Mesenchymal stem cell (in vitro differentiated cells and primary cell): ENCODE measurements at regions not wholly inside any gene's neighbourhood (a gene's known extent, or its start where the extent isn't known, plus 50 kb on each side); places are given as distances from the start of the nearest gene placed in this dataset.

ENCODE experiments used
- DNase-seq: peaks from one replicate; pipeline ENCODE4 v3.0.0-alpha.2; 2013
- H2AFZ ChIP-seq: one replicate; pipeline ENCODE4 v1.6.1; 2013; ENCODE audit warnings: low read depth, mild to moderate bottlenecking, control low read depth, inconsistent platforms, low read length, moderate library complexity
- H2AK5ac ChIP-seq: 2 replicates; pipeline ENCODE4 v1.6.1; 2013; ENCODE audit warnings: low read length, moderate library complexity, mild to moderate bottlenecking, inconsistent platforms; ENCODE audit not compliant: severe bottlenecking
- H2BK120ac ChIP-seq: one replicate; pipeline ENCODE4 v1.6.1; 2013; ENCODE audit warnings: low read depth, mild to moderate bottlenecking, inconsistent platforms, low read length, moderate library complexity
- H2BK12ac ChIP-seq, 2 experiments: one replicate each; pipeline ENCODE4 v1.6.1; 2013; ENCODE audit warnings: inconsistent platforms in 2 of 2, low read length in 2 of 2, mild to moderate bottlenecking in 2 of 2, moderate library complexity in 2 of 2, control low read depth in 1 of 2
- H2BK15ac ChIP-seq: one replicate; pipeline ENCODE4 v1.6.1; 2013; ENCODE audit warnings: mild to moderate bottlenecking, low read depth, inconsistent platforms; ENCODE audit not compliant: poor library complexity, severe bottlenecking
- H2BK5ac ChIP-seq: 2 replicates; pipeline ENCODE4 v1.6.1; 2013; ENCODE audit warnings: low read depth, mild to moderate bottlenecking, low read length, control low read depth, inconsistent platforms; ENCODE audit not compliant: poor library complexity, severe bottlenecking
- H3K14ac ChIP-seq, 2 experiments: one replicate each; pipeline ENCODE4 v1.6.1; 2013; ENCODE audit warnings: inconsistent platforms in 2 of 2, low read length in 2 of 2, control low read depth in 1 of 2, mild to moderate bottlenecking in 1 of 2, moderate library complexity in 1 of 2
- H3K18ac ChIP-seq, 2 experiments: one replicate each; pipeline ENCODE4 v1.6.1; 2013; ENCODE audit warnings: inconsistent platforms in 2 of 2, low read length in 2 of 2, control low read depth in 1 of 2, low read depth in 1 of 2, mild to moderate bottlenecking in 1 of 2
- H3K23ac ChIP-seq, 2 experiments: one replicate each; pipeline ENCODE4 v1.6.1; 2013; ENCODE audit warnings: inconsistent platforms in 2 of 2, low read length in 2 of 2, mild to moderate bottlenecking in 2 of 2, moderate library complexity in 2 of 2, control low read depth in 1 of 2
- H3K27ac ChIP-seq: 2 replicates; pipeline ENCODE4 v1.5.1; 2013; ENCODE audit warnings: mild to moderate bottlenecking, moderate library complexity, low read length, control low read depth, inconsistent platforms; ENCODE audit not compliant: poor library complexity, severe bottlenecking
- H3K27me3 ChIP-seq, 2 experiments: 2 replicates each; pipeline versions ENCODE4 v1.6.1 to v1.7.0; 2013; ENCODE audit warnings: low read length in 2 of 2, mild to moderate bottlenecking in 2 of 2, moderate library complexity in 2 of 2, control low read depth in 1 of 2, inconsistent platforms in 1 of 2; ENCODE audit not compliant: control insufficient read depth in 1 of 2, insufficient read depth in 1 of 2
- H3K36me3 ChIP-seq, 2 experiments: 2 replicates each; pipeline versions ENCODE4 v1.6.1 to v1.7.0; 2013; ENCODE audit warnings: low read length in 2 of 2, control low read depth in 1 of 2, inconsistent platforms in 1 of 2, low read depth in 1 of 2, mild to moderate bottlenecking in 1 of 2; ENCODE audit not compliant: insufficient read depth in 2 of 2, control insufficient read depth in 1 of 2
- H3K4ac ChIP-seq, 2 experiments: one replicate each; pipeline ENCODE4 v1.6.1; 2013; ENCODE audit warnings: inconsistent platforms in 2 of 2, low read length in 2 of 2, mild to moderate bottlenecking in 2 of 2, moderate library complexity in 2 of 2, control low read depth in 1 of 2, low read depth in 1 of 2
- H3K4me1 ChIP-seq: 2 replicates; pipeline ENCODE4 v1.6.1; 2013; ENCODE audit warnings: low read depth, low read length, control low read depth; ENCODE audit not compliant: control insufficient read depth, insufficient read depth
- H3K4me2 ChIP-seq: 2 replicates; pipeline ENCODE4 v1.6.1; 2013; ENCODE audit warnings: low read length, mild to moderate bottlenecking, inconsistent platforms; ENCODE audit not compliant: poor library complexity, severe bottlenecking
- H3K4me3 ChIP-seq, 2 experiments: 2 replicates each; pipeline versions ENCODE4 v1.5.1 to v1.7.0; 2013; ENCODE audit warnings: low read length in 2 of 2, mild to moderate bottlenecking in 2 of 2, control low read depth in 1 of 2, low read depth in 1 of 2; ENCODE audit not compliant: insufficient read depth in 1 of 2
- H3K79me1 ChIP-seq: replicated peaks from 2 replicates; pipeline ENCODE4 v1.6.1; 2013; ENCODE audit warnings: mild to moderate bottlenecking, control low read depth, low read length, inconsistent platforms; ENCODE audit not compliant: poor library complexity, severe bottlenecking
- H3K9ac ChIP-seq: 2 replicates; pipeline ENCODE4 v1.7.0; 2013; ENCODE audit warnings: mild to moderate bottlenecking, low read length, moderate library complexity
- H3K9me3 ChIP-seq: 2 replicates; pipeline ENCODE4 v1.7.0; 2013; ENCODE audit warnings: mild to moderate bottlenecking, low read length; ENCODE audit not compliant: control insufficient read depth
- H4K8ac ChIP-seq: one replicate; pipeline ENCODE4 v1.6.1; 2013; ENCODE audit warnings: inconsistent platforms, mild to moderate bottlenecking, low read length, moderate library complexity
- H4K91ac ChIP-seq: one replicate; pipeline ENCODE4 v1.6.1; 2013; ENCODE audit warnings: mild to moderate bottlenecking, low read length, inconsistent platforms
- WGBS: methylation state at CpG from one replicate; pipeline ENCODE4 v1.1.7; 2013; ENCODE audit warnings: mixed read lengths; 5-methylcytosine and 5-hydroxymethylcytosine counted together

GRCh38 chr10:44011603-44011981 lies 362.9 kb upstream of the ZNF32 start:
- H2BK12ac ChIP-seq, result no peak overlapping the region
- no peaks in the 10 kb centered on the region for H3K36me3 ChIP-seq
- H2AK5ac ChIP-seq, result no peak overlapping the region
- H3K4me3 ChIP-seq, result no peak overlapping the region
- no peak overlapping the region for H2BK15ac ChIP-seq
- H3K23ac ChIP-seq, result no peak overlapping the region
- no peak overlapping the region for H4K91ac ChIP-seq
- H3K27ac ChIP-seq, result no peak overlapping the region
- no peak overlapping the region for H4K8ac ChIP-seq
- 96% methylated on average over 5 of the region's 5 CpGs for WGBS
- no peak overlapping the region for H2BK120ac ChIP-seq
- no peak for DNase-seq
- H3K14ac ChIP-seq, result no peak overlapping the region
- H3K4ac ChIP-seq, result no peak overlapping the region
- peaks cover 13 to 25% of the 10 kb centered on the region in 2 experiments for H3K27me3 ChIP-seq
- peaks cover 4% of the 10 kb centered on the region for H3K4me1 ChIP-seq
- no peaks in the 10 kb centered on the region for H3K79me1 ChIP-seq
- no peak overlapping the region for H2AFZ ChIP-seq
- no peaks in the 10 kb centered on the region for H3K9me3 ChIP-seq
- H3K9ac ChIP-seq, result no peak overlapping the region
- H3K4me2 ChIP-seq, result no peak overlapping the region
- H3K18ac ChIP-seq, result no peak overlapping the region
- H2BK5ac ChIP-seq, result no peak overlapping the region

- WGBS, result 33% methylated on average over 2 of the region's 2 CpGs
- Histone ChIP-seq H2AK5ac (no peak overlapping the region), H3K4ac (no peak overlapping the region)
Measured at GRCh38 chr10:44010873-44011602, 362.4 kb upstream of the ZNF32 start.

GRCh38 chr10:44009891-44010632 lies 361.4 kb upstream of the ZNF32 start:
- Histone ChIP-seq H2BK120ac (no peak overlapping the region), H3K9me3 (no peaks in the 10 kb centered on the region), H3K79me1 (no peaks in the 10 kb centered on the region), H3K36me3 (no peaks in the 10 kb centered on the region), H3K27me3 (peaks cover 6 to 25% of the 10 kb centered on the region in 2 experiments), H3K4me3 (no peak overlapping the region), H3K18ac (no peak overlapping the region), H3K9ac (no peak overlapping the region), H2BK15ac (no peak overlapping the region), H2BK12ac (no peak overlapping the region), H2AFZ (no peak overlapping the region), H4K91ac (no peak overlapping the region), H3K4me2 (no peak overlapping the region), H3K23ac (no peak overlapping the region), H3K27ac (no peak overlapping the region), H2BK5ac (no peak overlapping the region), H3K4ac (no peak overlapping the region), H2AK5ac (no peak overlapping the region), H4K8ac (no peak overlapping the region), H3K14ac (no peak overlapping the region), H3K4me1 (peaks cover 4% of the 10 kb centered on the region)
- 93% methylated on average over 6 of the region's 8 CpGs for WGBS
- no peak for DNase-seq

More at GRCh38 chr10:44010873-44011602, 362.4 kb upstream of the ZNF32 start:
- Histone ChIP-seq H3K9ac (no peak overlapping the region), H3K27me3 (peaks cover 13 to 25% of the 10 kb centered on the region in 2 experiments), H3K14ac (no peak overlapping the region), H4K91ac (peak overlapping the region; percentile 22), H3K79me1 (no peaks in the 10 kb centered on the region), H2BK15ac (no peak overlapping the region), H2AFZ (no peak overlapping the region), H3K23ac (no peak overlapping the region), H3K27ac (no peak overlapping the region), H3K4me1 (peaks cover 4% of the 10 kb centered on the region), H2BK120ac (peak overlapping the region; percentile 21), H3K18ac (no peak overlapping the region), H4K8ac (no peak overlapping the region), H3K9me3 (no peaks in the 10 kb centered on the region), H2BK12ac (no peak overlapping the region), H3K36me3 (no peaks in the 10 kb centered on the region), H3K4me2 (no peak overlapping the region), H2BK5ac (no peak overlapping the region), H3K4me3 (no peak overlapping the region)
- DNase-seq, result no peak

GRCh38 chr10:44008917-44009709 lies 360.4 kb upstream of the ZNF32 start:
- 77% methylated on average over 11 of the region's 11 CpGs for WGBS

More at GRCh38 chr10:44008917-44009709, 360.4 kb upstream of the ZNF32 start:
- Histone ChIP-seq H3K18ac (no peak overlapping the region), H4K8ac (no peak overlapping the region), H3K4ac (no peak overlapping the region), H3K23ac (no peak overlapping the region), H2BK5ac (no peak overlapping the region), H2AK5ac (no peak overlapping the region), H3K14ac (no peak overlapping the region), H3K27ac (no peak overlapping the region), H3K9me3 (no peaks in the 10 kb centered on the region), H3K4me1 (peaks cover 4% of the 10 kb centered on the region), H2AFZ (no peak overlapping the region), H2BK12ac (no peak overlapping the region), H3K4me2 (no peak overlapping the region), H2BK15ac (no peak overlapping the region), H3K27me3 (peaks cover 2 to 25% of the 10 kb centered on the region in 2 experiments), H3K36me3 (no peaks in the 10 kb centered on the region), H3K4me3 (no peak overlapping the region), H3K9ac (no peak overlapping the region), H2BK120ac (no peak overlapping the region), H3K79me1 (no peaks in the 10 kb centered on the region), H4K91ac (no peak overlapping the region)
- DNase-seq, result no peak
